KMS-11 (cell line): ENCODE measurements at regions not wholly inside any gene's neighbourhood (a gene's known extent, or its start where the extent isn't known, plus 50 kb on each side); places are given as distances from the start of the nearest gene placed in this dataset.

ENCODE experiments used
- H2AFZ ChIP-seq: fragments of 200-600 bp; sonication (generic); 2 replicates; pipeline ENCODE4 v1.6.1; 2016; ENCODE audit warnings: antibody characterized with exemption, mixed run types, low read depth
- H3K27ac ChIP-seq: fragments of 200-600 bp; sonication (generic); 2 replicates; pipeline ENCODE4 v1.6.1; 2016; ENCODE audit warnings: mild to moderate bottlenecking, mixed run types
- H3K27me3 ChIP-seq: fragments of 200-600 bp; sonication (generic); 2 replicates; pipeline ENCODE4 v1.6.1; 2017; ENCODE audit warnings: mild to moderate bottlenecking, low read depth, mixed run types, moderate library complexity; ENCODE audit not compliant: insufficient read depth
- H3K36me3 ChIP-seq: fragments of 200-600 bp; sonication (generic); 2 replicates; pipeline ENCODE4 v1.6.1; 2017; ENCODE audit warnings: mild to moderate bottlenecking, mixed run types; ENCODE audit not compliant: insufficient read depth
- H3K4me1 ChIP-seq: fragments of 200-600 bp; sonication (generic); 2 replicates; pipeline ENCODE4 v1.6.1; 2016; ENCODE audit warnings: mild to moderate bottlenecking, low read depth, mixed run types; ENCODE audit not compliant: poor library complexity, severe bottlenecking
- H3K4me2 ChIP-seq: fragments of 200-600 bp; sonication (generic); 2 replicates; pipeline ENCODE4 v1.7.0; 2016; ENCODE audit warnings: mild to moderate bottlenecking, mixed run types
- H3K4me3 ChIP-seq: fragments of 200-600 bp; sonication (generic); IDR thresholded peaks from 2 replicates; pipeline ENCODE4 v1.6.1; 2017; ENCODE audit warnings: low read depth, low read length, mixed read lengths; ENCODE audit not compliant: insufficient read depth
- H3K79me2 ChIP-seq: fragments of 200-600 bp; sonication (generic); 2 replicates; pipeline ENCODE4 v1.6.1; 2016; ENCODE audit warnings: low read depth, mixed run types; ENCODE audit not compliant: insufficient read depth
- H3K9ac ChIP-seq: fragments of 200-600 bp; sonication (generic); 2 replicates; pipeline ENCODE4 v1.6.1; 2016; ENCODE audit warnings: mild to moderate bottlenecking, mixed run types
- H4K20me1 ChIP-seq: fragments of 200-600 bp; sonication (generic); 2 replicates; pipeline ENCODE4 v1.6.1; 2016; ENCODE audit warnings: mild to moderate bottlenecking, mixed run types; ENCODE audit not compliant: insufficient read depth
- TF ChIP-seq, protein P1 (sequence below): fragments of 200-600 bp; sonication (generic); conservative IDR thresholded peaks from 2 replicates; pipeline ENCODE4 v1.6.1; 2017; ENCODE audit warnings: low read depth, mild to moderate bottlenecking, antibody characterized with exemption, low read length, moderate library complexity, mixed read lengths

GRCh38 chr10:78436706-78437406 is 403.2 kb downstream of the RPS24 start:
- Histone ChIP-seq H3K4me2 (no peak overlapping the region), H3K36me3 (no peaks in the 10 kb centered on the region), H3K79me2 (no peaks in the 10 kb centered on the region), H3K27ac (no peak overlapping the region), H4K20me1 (no peaks in the 10 kb centered on the region), H3K27me3 (no peaks in the 10 kb centered on the region), H3K4me1 (no peaks in the 10 kb centered on the region), H3K9ac (no peak overlapping the region), H2AFZ (no peak overlapping the region), H3K4me3 (no peak overlapping the region)
- TF ChIP-seq, protein P1, sequence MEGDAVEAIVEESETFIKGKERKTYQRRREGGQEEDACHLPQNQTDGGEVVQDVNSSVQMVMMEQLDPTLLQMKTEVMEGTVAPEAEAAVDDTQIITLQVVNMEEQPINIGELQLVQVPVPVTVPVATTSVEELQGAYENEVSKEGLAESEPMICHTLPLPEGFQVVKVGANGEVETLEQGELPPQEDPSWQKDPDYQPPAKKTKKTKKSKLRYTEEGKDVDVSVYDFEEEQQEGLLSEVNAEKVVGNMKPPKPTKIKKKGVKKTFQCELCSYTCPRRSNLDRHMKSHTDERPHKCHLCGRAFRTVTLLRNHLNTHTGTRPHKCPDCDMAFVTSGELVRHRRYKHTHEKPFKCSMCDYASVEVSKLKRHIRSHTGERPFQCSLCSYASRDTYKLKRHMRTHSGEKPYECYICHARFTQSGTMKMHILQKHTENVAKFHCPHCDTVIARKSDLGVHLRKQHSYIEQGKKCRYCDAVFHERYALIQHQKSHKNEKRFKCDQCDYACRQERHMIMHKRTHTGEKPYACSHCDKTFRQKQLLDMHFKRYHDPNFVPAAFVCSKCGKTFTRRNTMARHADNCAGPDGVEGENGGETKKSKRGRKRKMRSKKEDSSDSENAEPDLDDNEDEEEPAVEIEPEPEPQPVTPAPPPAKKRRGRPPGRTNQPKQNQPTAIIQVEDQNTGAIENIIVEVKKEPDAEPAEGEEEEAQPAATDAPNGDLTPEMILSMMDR, result no peak

DNA sequence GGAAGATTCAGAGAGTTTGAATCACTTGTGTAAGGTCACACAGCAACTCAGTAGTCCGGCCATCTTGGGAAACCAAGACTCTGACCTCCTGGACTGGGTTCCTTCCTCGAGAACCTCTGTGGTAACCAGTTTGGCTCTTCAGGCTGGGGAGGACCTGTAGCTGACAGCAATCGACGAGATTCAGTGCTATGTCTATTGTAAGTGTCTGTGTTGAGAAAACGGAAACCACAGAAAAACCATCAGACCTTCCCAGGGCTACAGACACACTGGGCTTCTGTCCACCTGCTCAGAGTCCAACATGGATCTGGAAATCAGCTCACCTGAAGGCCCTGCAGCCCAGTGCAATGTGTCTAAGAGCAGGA is 403.7 kb downstream of the RPS24 start:
- no peak overlapping the region for H3K9ac ChIP-seq
- H4K20me1 ChIP-seq, result no peaks in the 10 kb centered on the region
- H3K4me1 ChIP-seq, result no peaks in the 10 kb centered on the region
- H3K27me3 ChIP-seq, result no peaks in the 10 kb centered on the region
- no peak overlapping the region for H3K27ac ChIP-seq
- no peaks in the 10 kb centered on the region for H3K79me2 ChIP-seq
- H2AFZ ChIP-seq, result no peak overlapping the region
- TF ChIP-seq, protein P1, result no peak
- H3K36me3 ChIP-seq, result no peaks in the 10 kb centered on the region
- H3K4me2 ChIP-seq, result no peak overlapping the region
- no peak overlapping the region for H3K4me3 ChIP-seq

GRCh38 chr10:78437998-78438906 is 404.6 kb downstream of the RPS24 start:
- Histone ChIP-seq H3K4me3 (no peak overlapping the region), H3K4me1 (no peaks in the 10 kb centered on the region), H4K20me1 (no peaks in the 10 kb centered on the region), H3K79me2 (no peaks in the 10 kb centered on the region), H3K27me3 (no peaks in the 10 kb centered on the region), H3K9ac (no peak overlapping the region), H3K36me3 (no peaks in the 10 kb centered on the region), H3K4me2 (no peak overlapping the region), H2AFZ (no peak overlapping the region), H3K27ac (no peak overlapping the region)
- TF ChIP-seq, protein P1, result no peak

GRCh38 chr10:78438907-78439809 is 405.5 kb downstream of the RPS24 start:
- H4K20me1 ChIP-seq, result no peaks in the 10 kb centered on the region
- H3K27ac ChIP-seq, result no peak overlapping the region
- no peaks in the 10 kb centered on the region for H3K4me1 ChIP-seq
- no peak overlapping the region for H3K9ac ChIP-seq
- H3K36me3 ChIP-seq, result no peaks in the 10 kb centered on the region
- no peak overlapping the region for H2AFZ ChIP-seq
- no peaks in the 10 kb centered on the region for H3K79me2 ChIP-seq
- no peaks in the 10 kb centered on the region for H3K27me3 ChIP-seq
- H3K4me2 ChIP-seq, result no peak overlapping the region
- TF ChIP-seq, protein P1, result no peak
- H3K4me3 ChIP-seq, result no peak overlapping the region
